ENCODE measurements at regions not wholly inside any gene's neighbourhood (a gene's known extent, or its start where the extent isn't known, plus 50 kb on each side); places are given as distances from the start of the nearest gene placed in this dataset.

DNA sequence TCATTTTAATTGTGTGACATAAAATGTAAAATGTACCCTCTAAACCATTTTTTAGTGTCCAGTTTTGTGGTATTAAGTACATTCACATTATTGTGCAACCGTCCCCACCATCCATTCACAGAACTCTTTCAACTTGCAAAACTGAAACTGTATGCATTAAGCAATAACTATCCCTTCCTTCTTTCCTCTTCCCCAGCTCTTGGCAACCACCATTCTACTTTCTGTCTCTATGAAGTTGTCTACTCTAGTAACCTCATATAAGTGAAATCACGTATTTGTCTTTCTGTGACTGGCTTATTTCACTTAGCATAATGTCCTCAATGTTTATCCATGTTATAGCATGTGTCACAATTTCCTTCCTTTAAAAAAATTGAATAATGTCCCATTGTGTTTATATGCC, 142.4 kb downstream of the C9orf152 start:
- H3K4me3 ChIP-seq: no peak overlapping the region
- H3K4me2 ChIP-seq: no peak overlapping the region
- H3K4me1 ChIP-seq: peaks cover 9% of the 10 kb centered on the region
- no peaks in the 10 kb centered on the region for H3K9me3 ChIP-seq (ENCODE audit: low read depth)
- Mint-ChIP-seq H3K4me1 (peaks cover 13% of the 10 kb centered on the region), H3K27me3 (ENCODE audit: insufficient read depth, low read depth) (no peaks in the 10 kb centered on the region), H3K27ac (no peak overlapping the region), H3K4me3 (no peak overlapping the region), H3K9me3 (peaks cover 2% of the 10 kb centered on the region), H3K36me3 (peaks cover 23% of the 10 kb centered on the region)
- no peak overlapping the region for H2AFZ ChIP-seq (replicated peaks)
- H4K20me1 ChIP-seq (ENCODE audit: low read depth): no peaks in the 10 kb centered on the region
- no peaks in the 10 kb centered on the region for H3K36me3 ChIP-seq
- TF ChIP-seq, protein P1, sequence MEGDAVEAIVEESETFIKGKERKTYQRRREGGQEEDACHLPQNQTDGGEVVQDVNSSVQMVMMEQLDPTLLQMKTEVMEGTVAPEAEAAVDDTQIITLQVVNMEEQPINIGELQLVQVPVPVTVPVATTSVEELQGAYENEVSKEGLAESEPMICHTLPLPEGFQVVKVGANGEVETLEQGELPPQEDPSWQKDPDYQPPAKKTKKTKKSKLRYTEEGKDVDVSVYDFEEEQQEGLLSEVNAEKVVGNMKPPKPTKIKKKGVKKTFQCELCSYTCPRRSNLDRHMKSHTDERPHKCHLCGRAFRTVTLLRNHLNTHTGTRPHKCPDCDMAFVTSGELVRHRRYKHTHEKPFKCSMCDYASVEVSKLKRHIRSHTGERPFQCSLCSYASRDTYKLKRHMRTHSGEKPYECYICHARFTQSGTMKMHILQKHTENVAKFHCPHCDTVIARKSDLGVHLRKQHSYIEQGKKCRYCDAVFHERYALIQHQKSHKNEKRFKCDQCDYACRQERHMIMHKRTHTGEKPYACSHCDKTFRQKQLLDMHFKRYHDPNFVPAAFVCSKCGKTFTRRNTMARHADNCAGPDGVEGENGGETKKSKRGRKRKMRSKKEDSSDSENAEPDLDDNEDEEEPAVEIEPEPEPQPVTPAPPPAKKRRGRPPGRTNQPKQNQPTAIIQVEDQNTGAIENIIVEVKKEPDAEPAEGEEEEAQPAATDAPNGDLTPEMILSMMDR (IDR thresholded peaks at IDR 0.05): no peak
- TF ChIP-seq EZH2 (IDR thresholded peaks at IDR 0.05) (no peak), EZH2phosphoT487 (IDR thresholded peaks at IDR 0.05) (no peak)
- peaks cover 40% of the 10 kb centered on the region for H3K79me2 ChIP-seq (ENCODE audit: low read depth)
- H3F3A ChIP-seq (ENCODE audit: low read depth): no peaks in the 10 kb centered on the region
- H3K27ac ChIP-seq: no peak overlapping the region
- no peak overlapping the region for H3K9ac ChIP-seq
- no peak for DNase-seq (ENCODE audit: low spot score)
- no peaks in the 10 kb centered on the region for H3K27me3 ChIP-seq

DNA sequence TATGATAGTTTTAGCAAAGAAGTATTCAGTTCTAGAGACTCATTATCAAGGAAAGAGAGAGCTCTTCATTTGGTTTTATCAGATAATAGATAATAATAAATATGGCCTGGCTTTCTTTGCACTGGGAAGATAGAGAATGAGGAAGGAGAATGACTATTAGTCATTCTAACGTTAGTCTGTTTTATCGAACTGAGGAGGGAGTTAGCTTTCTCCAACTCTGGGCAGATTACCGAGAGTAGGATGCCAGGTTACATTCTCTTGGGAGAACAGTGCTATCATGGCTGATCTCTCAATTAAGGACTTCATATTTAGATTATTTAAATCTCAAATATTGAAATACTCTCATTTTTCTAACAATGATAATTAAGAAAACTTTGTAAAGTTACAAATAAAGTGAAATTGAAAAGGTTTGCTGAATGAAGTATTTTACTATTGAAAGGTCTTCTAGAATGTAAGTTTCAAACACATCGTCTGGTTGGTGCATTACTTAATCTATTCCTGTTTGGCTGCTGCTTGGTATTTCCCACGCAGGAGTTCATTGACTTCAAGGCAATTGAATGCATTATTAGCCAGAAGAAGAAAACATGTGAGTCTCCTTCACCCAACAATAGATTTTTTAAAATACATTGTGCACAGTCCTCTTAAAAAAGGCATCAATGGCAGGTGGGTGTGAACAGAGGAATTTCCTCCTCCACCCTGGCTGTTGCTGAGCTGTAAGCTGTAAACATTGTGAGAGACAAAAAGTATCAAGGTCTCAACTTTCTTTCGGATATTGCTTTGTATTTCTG, 140.8 kb downstream of the C9orf152 start:
- peaks cover 2% of the 10 kb centered on the region for H3K9me3 Mint-ChIP-seq

GRCh38 chr9:110068212-110068611, 139.7 kb downstream of the C9orf152 start:
- no peak overlapping the region for H3K4me2 ChIP-seq
- Mint-ChIP-seq H3K27me3 (ENCODE audit: insufficient read depth, low read depth) (no peaks in the 10 kb centered on the region), H3K36me3 (peaks cover 12% of the 10 kb centered on the region), H3K4me3 (no peak overlapping the region), H3K9me3 (peaks cover 2% of the 10 kb centered on the region), H3K4me1 (peaks cover 19% of the 10 kb centered on the region), H3K27ac (no peak overlapping the region)
- no peak overlapping the region for H2AFZ ChIP-seq (replicated peaks)
- H3K79me2 ChIP-seq (ENCODE audit: low read depth): peaks cover 30% of the 10 kb centered on the region
- H3K36me3 ChIP-seq: no peaks in the 10 kb centered on the region
- no peak overlapping the region for H3K4me3 ChIP-seq
- H3K27me3 ChIP-seq: no peaks in the 10 kb centered on the region
- H3K27ac ChIP-seq: no peak overlapping the region
- peaks cover 23% of the 10 kb centered on the region for H4K20me1 ChIP-seq (ENCODE audit: low read depth)
- H3K9ac ChIP-seq: no peak overlapping the region
- no peaks in the 10 kb centered on the region for H3F3A ChIP-seq (ENCODE audit: low read depth)
- H3K4me1 ChIP-seq: peaks cover 16% of the 10 kb centered on the region
- no peak for DNase-seq (ENCODE audit: low spot score)
- TF ChIP-seq EZH2phosphoT487 (IDR thresholded peaks at IDR 0.05): no peak
- TF ChIP-seq, protein P1 (IDR thresholded peaks at IDR 0.05): no peak
- no peak for TF ChIP-seq EZH2 (IDR thresholded peaks at IDR 0.05)
- H3K9me3 ChIP-seq (ENCODE audit: low read depth): no peaks in the 10 kb centered on the region

More for the DNA sequence above, 140.8 kb downstream of the C9orf152 start:
- H3K4me3 Mint-ChIP-seq: no peak overlapping the region
- H3K4me1 Mint-ChIP-seq: peaks cover 13% of the 10 kb centered on the region
- H3K36me3 Mint-ChIP-seq: peaks cover 18% of the 10 kb centered on the region
- no peaks in the 10 kb centered on the region for H3K27me3 Mint-ChIP-seq (ENCODE audit: insufficient read depth, low read depth)
- Histone ChIP-seq H2AFZ (replicated peaks) (no peak overlapping the region), H3K36me3 (no peaks in the 10 kb centered on the region), H3K4me3 (no peak overlapping the region), H4K20me1 (ENCODE audit: low read depth) (peaks cover 13% of the 10 kb centered on the region), H3K4me1 (peaks cover 9% of the 10 kb centered on the region), H3K79me2 (ENCODE audit: low read depth) (peaks cover 41% of the 10 kb centered on the region), H3K9ac (no peak overlapping the region), H3K27me3 (no peaks in the 10 kb centered on the region), H3K4me2 (peak overlapping the region; percentile 2), H3F3A (ENCODE audit: low read depth) (no peaks in the 10 kb centered on the region), H3K9me3 (ENCODE audit: low read depth) (no peaks in the 10 kb centered on the region), H3K27ac (no peak overlapping the region)
- H3K27ac Mint-ChIP-seq: no peak overlapping the region
- TF ChIP-seq, protein P1 (IDR thresholded peaks at IDR 0.05): no peak
- no peak for TF ChIP-seq EZH2 (IDR thresholded peaks at IDR 0.05)
- no peak for TF ChIP-seq EZH2phosphoT487 (IDR thresholded peaks at IDR 0.05)
- no peak for DNase-seq (ENCODE audit: low spot score)
